Hepatocyte (in vitro differentiated cells): ENCODE measurements at regions not wholly inside any gene's neighbourhood (a gene's known extent, or its start where the extent isn't known, plus 50 kb on each side); places are given as distances from the start of the nearest gene placed in this dataset.

Experiments
- EZH2 ChIP-seq: fragments of 200-600 bp; sonication (generic); IDR thresholded peaks from 2 replicates; pipeline ENCODE4 v1.6.1; 2016; ENCODE audit warnings: antibody characterized with exemption, mild to moderate bottlenecking, borderline replicate concordance
- EZH2phosphoT487 ChIP-seq: fragments of 200-600 bp; sonication (generic); IDR thresholded peaks from one replicate; pipeline ENCODE4 v1.6.1; 2018; ENCODE audit warnings: antibody characterized with exemption, mild to moderate bottlenecking, low read depth, moderate library complexity; ENCODE audit not compliant: unreplicated experiment, severe bottlenecking
- TF ChIP-seq, protein P1 (sequence below): fragments of 200-600 bp; sonication (generic); IDR thresholded peaks from 2 replicates; pipeline ENCODE4 v1.5.1; 2016; ENCODE audit warnings: antibody characterized with exemption, mild to moderate bottlenecking; ENCODE audit not compliant: poor library complexity

DNA sequence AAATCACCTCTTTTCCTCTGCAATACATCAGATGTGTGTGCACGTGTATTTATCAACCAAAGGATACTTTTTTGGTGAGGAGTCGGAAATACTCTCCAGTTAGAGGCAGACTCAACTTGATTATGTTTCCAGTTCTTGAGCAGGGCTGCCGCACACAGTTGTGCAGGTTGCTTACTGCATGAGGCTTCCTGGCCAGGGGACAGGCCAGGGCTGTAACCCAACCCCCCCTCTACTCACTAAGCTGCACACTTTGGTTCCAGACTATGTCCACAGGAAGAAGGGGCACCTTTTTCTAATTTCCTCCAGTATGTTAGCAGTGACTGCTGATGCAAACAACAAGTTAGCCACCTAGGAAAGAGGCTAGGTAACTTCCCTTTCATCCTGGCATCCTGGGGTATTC, 476.9 kb upstream of the TBL1XR1 start:
- TF ChIP-seq, protein P1, sequence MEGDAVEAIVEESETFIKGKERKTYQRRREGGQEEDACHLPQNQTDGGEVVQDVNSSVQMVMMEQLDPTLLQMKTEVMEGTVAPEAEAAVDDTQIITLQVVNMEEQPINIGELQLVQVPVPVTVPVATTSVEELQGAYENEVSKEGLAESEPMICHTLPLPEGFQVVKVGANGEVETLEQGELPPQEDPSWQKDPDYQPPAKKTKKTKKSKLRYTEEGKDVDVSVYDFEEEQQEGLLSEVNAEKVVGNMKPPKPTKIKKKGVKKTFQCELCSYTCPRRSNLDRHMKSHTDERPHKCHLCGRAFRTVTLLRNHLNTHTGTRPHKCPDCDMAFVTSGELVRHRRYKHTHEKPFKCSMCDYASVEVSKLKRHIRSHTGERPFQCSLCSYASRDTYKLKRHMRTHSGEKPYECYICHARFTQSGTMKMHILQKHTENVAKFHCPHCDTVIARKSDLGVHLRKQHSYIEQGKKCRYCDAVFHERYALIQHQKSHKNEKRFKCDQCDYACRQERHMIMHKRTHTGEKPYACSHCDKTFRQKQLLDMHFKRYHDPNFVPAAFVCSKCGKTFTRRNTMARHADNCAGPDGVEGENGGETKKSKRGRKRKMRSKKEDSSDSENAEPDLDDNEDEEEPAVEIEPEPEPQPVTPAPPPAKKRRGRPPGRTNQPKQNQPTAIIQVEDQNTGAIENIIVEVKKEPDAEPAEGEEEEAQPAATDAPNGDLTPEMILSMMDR, result no peak
- TF ChIP-seq EZH2 (no peak), EZH2phosphoT487 (no peak)
